GM18499 (cell line): ENCODE measurements at regions not wholly inside any gene's neighbourhood (a gene's known extent, or its start where the extent isn't known, plus 50 kb on each side); places are given as distances from the start of the nearest gene placed in this dataset.

ENCODE experiments used
- ATAC-seq: cut with Tn5 transposase; IDR thresholded peaks from one replicate; pipeline ENCODE4 v1.9.1; 2021; ENCODE audit warnings: moderate number of reproducible peaks; ENCODE audit not compliant: insufficient read depth, unreplicated experiment

- no peak for ATAC-seq
These were observed 59.0 kb downstream of the RPS29 start for GRCh38 chr14:49527221-49527620.

GRCh38 chr14:49526101-49526500 is 60.1 kb downstream of the RPS29 start:
- no peak for ATAC-seq

- ATAC-seq: no peak
These were observed 69.9 kb downstream of the RPS29 start for GRCh38 chr14:49516286-49516685.

GRCh38 chr14:49512571-49512970 is 73.6 kb downstream of the RPS29 start:
- ATAC-seq: no peak

GRCh38 chr14:49512147-49512551 is 74.0 kb downstream of the RPS29 start:
- ATAC-seq: no peak

- no peak for ATAC-seq
These were observed 78.1 kb downstream of the RPS29 start for GRCh38 chr14:49508124-49508523.

GRCh38 chr14:49506650-49507049 is 79.5 kb downstream of the RPS29 start:
- ATAC-seq: no peak

- no peak for ATAC-seq
These were observed 81.0 kb downstream of the RPS29 start for GRCh38 chr14:49505041-49505766.

GRCh38 chr14:49497725-49498348 is 88.3 kb downstream of the RPS29 start:
- peak; percentile 91 for ATAC-seq

- no peak for ATAC-seq
These were observed 88.9 kb downstream of the RPS29 start for GRCh38 chr14:49497267-49497666.

- no peak for ATAC-seq
These were observed 91.3 kb downstream of the RPS29 start for GRCh38 chr14:49494836-49495235.

GRCh38 chr14:49493557-49493956 is 92.6 kb downstream of the RPS29 start:
- ATAC-seq: no peak

- ATAC-seq: no peak
These were observed 94.0 kb downstream of the RPS29 start for GRCh38 chr14:49492151-49492550.

GRCh38 chr14:49489341-49489740 is 96.8 kb downstream of the RPS29 start:
- ATAC-seq: no peak

GRCh38 chr14:49487238-49487637 is 98.9 kb downstream of the RPS29 start:
- ATAC-seq: no peak

- no peak for ATAC-seq
These were observed 100.9 kb downstream of the RPS29 start for GRCh38 chr14:49485290-49485689.

GRCh38 chr14:49484180-49484579 is 102.0 kb downstream of the RPS29 start:
- ATAC-seq: no peak

GRCh38 chr14:49483268-49483667 is 102.9 kb downstream of the RPS29 start:
- no peak for ATAC-seq

GRCh38 chr14:49480979-49481498 is 105.1 kb downstream of the RPS29 start:
- no peak for ATAC-seq

GRCh38 chr14:49480053-49480760 is 106.0 kb downstream of the RPS29 start:
- no peak for ATAC-seq

- ATAC-seq: no peak
These were observed 106.7 kb downstream of the RPS29 start for GRCh38 chr14:49479432-49479831.
